Activated naive CD4-positive, alpha-beta T cell treated with anti-CD3 and anti-CD28 coated beads, Interleukin-2, amount 50 U/mL, for 16 hours (primary cell): ENCODE measurements at regions not wholly inside any gene's neighbourhood (a gene's known extent, or its start where the extent isn't known, plus 50 kb on each side); places are given as distances from the start of the nearest gene placed in this dataset.
A peak's percentile ranks its signal among the peaks of the same experiment; 100 is the strongest.
"Not testable (repeated sequence)": the region's sequence is repeated elsewhere in the genome, so short reads cannot be mapped to it uniquely, and the experiment has no call there.

Source experiments
- DNase-seq: peaks from one replicate; pipeline ENCODE4 v3.0.0-alpha.2; 2020

DNA sequence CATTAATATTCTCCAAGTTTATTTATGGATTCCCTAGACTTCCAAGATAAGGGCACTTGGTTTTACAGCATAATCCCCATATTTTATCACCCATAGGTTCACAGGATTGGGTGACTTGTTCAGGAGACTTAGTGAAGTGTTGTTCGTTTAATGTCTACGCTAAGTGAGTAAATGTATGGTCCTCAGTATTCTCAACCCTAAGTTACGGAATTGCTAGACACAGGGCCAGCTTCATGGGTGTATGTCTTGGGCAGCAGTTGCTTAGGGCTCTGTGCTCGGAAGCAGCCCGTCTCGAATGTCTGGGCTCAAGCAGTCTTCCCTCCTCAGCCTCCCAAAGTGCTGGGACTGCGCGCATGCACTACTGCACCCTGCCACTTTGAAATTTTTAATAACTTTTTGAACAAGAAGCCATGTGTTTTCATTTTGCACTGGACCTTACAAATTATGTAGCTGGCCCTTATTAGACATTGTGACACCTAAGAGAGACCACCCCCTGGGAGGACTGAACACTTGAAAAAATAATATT is 91.5 kb upstream of the ZNF217 start:
- DNase-seq = no peak

DNA sequence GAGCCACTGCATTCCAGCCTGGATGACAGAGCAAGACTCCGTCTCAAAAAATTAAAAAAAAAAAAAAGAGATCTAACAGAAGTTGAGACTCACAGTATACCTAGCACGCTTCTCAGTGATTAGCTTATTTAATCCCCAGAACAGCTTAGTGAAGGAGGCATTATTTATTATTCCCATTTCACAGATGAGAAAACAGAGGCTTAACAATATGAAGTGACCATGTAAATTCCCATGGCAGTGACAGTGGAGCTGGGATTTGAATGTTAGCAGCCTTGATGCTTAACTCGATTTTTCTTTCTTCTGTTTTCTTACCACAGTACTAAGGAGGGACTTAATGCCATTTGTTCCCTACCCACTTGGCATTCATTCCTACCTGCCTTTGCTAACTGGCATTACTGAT is 89.9 kb upstream of the ZNF217 start:
- no peak for DNase-seq

DNA sequence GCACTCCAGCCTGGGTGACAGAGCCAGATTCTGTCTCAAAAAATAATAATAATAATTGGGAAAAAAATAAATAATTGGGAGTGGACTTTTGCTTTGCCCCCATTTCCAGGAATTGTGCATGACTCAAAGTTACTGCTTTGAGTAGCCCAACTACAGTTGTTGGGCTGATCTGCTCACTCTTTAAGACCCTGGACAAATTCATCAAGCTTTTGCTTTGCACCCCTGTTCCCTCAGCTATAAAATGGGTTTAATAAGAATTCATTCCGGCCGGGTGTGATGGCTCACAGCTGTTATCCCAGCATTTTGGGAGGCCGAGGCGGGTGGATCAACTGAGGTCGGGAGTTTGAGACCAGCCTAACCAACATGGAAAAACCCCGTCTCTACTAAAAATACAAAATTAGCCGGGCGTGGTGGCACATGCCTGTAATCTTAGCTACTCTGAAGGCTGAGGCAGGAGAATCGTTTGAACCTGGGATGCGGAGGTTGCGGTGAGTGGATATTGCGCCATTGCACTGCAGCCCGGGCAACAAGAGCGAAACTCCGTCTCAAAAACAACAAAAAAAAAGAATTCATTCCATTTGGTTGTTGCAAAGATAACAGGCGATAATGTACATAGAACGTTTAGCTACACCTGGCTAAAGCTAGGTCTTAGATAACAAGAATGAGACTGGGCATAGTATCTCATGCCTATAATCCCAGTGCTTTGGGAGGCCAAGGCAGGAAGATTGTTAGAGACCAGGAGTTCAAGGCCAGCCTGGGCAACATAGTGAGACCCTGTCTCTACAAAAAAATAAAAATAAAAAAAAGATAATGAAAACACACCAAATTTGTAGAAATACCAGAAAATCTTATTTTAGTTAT is 87.9 kb upstream of the ZNF217 start:
- DNase-seq = no peak

DNA sequence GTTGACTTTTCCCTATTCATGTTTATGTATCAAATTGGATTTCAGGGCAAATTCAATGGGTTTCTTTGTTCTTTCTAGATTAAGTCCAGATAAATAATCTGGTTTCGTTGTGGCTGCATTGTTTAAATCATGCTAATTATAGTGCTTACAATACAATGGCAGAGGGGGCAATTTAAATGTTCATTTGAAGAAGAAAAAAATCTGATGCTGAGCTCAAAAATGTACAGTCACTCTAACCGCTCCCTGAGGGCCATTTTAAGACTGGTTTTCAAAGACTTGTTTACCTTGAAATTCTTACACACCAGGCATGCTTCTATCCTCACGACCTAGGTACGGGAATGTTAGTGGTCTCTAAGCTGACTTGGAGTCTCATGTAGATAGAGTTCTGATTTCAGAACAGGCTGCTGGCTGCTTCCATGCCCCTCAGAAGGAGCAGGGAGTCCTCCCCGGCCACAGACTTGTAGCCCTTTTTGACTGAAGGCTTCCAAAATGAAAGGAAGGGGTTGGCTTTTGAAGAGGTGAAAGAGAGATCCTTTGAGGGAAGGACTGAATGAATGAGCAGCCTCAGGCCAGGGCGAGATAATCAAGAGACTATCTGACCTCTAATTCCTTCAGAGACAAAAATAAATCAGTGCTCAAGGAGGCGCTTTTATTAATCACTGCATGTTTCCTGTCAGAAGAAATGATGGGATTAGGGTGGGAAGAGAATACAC is 86.1 kb upstream of the ZNF217 start:
- DNase-seq = no peak

DNA sequence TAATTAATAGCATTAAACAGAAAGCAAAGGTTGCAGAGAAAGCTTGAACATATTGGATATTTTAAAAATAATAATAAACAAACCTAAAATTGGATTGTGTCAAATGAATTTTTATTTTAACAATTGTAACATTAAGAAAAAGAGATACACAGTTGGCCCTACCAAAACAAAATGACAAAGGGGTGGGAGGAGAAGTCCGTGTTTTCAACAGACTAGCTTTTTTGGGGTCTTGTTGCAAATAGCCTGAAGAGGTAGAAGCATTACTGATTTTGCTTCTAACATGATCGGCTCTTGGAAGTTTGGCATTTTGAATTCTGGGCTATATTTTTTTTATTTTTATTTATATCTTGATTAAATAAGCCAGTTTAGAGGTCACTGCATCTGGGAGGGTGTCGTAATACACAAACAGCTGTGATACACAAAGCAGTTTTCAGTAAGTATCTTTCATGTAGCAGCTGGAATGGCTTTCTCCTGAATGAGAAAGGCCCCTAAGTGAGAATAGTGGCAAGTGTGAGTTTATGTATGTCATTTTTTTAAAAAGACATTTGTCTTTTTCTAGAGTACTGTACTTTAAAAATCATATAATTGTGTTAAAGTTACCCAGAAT is 85.5 kb upstream of the ZNF217 start:
- no peak for DNase-seq

DNA sequence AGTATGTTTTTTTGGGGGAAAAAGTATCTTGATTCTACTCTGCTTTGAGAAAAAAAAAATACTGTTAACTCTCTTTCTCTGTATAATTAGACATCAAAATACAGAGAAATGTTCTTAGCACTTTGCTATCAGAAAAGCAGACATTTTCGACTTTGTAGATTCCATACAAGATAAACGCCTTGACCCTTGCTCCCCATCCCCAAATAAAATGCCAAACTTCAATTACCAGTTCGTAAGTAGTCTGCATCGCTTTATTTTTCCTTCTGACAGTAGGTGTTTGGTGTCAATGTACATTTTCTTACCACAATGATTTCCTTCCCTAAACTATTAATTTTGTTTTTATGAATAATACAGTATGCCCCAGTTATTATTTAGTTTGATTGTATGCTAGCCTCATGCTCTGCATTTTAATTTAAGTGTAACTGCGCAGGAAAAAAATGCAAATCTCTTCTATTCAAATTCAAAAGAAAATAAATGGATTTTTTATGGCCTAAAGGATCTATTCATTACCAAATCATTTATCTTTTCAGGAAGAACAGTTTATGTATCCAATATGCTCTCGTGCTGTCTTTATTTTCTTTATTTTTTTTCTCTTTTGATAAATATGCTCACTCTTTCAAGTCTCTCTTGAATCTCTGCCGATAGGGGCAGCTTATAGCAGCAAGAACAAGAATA is 84.8 kb upstream of the ZNF217 start:
- no peak for DNase-seq

DNA sequence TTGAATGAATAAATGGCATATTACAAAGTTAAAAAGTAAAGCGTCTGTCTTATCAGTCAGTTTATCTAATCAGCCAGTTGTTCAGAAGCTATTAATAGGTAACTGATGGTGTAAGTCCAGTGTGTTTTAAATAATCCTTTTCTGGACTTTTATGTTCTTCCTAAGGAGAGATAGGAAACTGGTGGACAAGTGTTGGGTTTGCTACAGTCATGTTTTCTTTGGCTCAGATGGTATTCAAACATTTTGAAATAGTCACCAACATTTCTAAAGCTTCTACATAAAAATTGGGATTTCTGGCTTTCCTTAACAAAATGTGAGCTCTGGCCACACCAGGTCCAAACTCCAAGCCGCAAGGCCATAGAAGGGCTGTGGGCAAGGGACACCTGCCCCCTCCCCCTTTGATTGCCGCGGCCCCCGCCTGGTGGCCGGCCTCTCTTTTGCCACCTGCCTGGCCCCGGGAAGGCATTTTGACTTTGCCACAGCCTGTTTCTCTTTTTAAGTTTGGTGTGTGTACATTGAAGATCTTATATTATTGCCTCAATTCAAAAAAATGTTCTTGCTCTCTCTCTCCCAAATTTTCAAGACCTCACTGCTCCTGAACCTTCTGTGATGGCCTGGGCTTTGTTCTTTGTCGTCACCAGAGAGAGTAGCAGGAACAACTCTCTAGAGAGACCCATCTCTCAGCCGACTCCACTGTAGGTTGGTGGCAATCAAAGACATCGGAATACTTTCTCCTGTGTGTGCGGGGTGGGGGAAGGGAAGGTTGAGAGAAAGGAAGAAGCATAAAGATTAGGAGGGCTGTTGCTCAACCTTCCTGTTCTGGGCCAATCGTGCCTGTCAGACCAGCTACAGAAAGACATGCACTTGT is 84.0 kb upstream of the ZNF217 start:
- peak; percentile 23 for DNase-seq

DNA sequence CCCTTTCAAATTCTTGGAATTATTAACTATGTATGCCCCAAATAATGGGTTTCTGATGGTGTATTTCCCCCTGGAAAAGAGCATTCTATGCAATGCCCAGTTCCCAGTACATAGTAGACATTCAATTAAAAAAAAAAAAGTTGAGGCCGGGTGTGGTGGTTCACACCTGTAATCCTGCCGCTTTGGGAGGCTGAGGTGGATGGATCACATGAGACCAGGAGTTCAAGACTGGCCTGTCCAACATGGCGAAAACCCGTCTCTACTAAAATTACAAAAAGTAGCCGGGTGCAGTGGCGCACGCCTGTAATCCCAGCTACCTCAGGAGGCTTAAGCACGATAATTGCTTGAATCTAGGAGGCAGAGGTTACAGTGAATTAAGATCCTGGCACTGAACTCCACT is 83.3 kb upstream of the ZNF217 start:
- no peak for DNase-seq

DNA sequence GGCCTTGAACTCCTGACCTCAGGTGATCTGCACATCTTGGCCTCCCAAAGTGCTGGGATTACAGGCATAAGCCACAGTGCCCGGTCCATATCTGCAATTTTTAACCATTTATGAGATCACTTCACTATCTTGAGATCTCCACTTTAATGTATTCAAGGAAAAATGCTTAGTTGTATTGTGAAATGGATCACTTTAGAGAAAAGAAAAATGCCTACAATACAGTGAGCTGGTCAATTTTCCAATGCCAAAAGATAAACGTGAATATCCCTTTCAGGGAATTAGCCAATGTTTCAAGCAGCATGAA is 82.8 kb upstream of the ZNF217 start:
- DNase-seq = no peak

DNA sequence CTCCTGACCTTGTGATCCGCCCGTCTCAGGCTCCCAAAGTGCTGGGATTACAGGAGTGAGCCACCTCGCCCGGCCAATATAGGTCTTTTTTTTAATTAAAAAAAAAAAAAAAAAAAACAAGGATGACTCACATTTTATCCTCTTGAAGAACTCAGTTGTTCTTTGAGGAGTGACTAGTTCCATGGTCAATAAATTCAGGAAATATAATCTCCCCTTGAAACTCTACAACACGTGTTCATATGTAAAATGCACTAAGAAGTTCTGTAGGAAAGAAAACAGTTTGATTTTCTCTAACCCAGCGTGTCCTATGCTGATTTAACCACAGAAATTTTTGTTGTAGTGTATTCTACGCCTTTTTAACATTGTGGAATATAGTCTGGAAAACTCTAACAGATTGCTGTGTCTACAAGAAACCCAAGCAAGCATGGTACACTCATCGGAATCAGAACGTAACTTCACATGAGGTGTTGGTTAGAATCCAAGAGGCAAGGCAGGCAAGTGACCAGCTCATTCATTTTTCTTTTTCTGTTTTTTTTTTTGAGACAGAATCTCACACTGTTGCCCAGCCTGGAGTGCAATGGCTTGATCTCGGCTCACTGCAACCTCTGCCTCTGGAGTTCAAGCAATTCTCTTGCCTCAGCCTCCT is 79.0 kb upstream of the ZNF217 start:
- no peak for DNase-seq

DNA sequence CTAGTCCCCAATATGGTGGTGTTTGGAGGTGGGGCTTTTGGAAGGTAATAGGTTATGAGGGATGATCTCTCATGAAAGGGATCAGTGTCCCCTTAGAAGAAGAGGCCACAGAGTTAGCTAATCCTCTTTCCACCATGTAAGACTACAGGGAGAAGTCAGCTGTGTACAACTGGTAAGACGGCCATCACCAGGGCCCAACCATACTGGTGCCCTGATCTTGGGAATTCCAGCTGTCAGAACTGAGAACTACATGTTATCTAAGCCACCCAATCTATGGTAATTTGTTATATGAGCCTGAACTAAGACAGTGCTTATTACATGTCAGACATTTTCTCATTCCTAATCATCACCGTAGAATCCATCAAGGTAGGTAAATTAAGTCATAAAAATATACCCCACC is 77.7 kb upstream of the ZNF217 start:
- no peak for DNase-seq

DNA sequence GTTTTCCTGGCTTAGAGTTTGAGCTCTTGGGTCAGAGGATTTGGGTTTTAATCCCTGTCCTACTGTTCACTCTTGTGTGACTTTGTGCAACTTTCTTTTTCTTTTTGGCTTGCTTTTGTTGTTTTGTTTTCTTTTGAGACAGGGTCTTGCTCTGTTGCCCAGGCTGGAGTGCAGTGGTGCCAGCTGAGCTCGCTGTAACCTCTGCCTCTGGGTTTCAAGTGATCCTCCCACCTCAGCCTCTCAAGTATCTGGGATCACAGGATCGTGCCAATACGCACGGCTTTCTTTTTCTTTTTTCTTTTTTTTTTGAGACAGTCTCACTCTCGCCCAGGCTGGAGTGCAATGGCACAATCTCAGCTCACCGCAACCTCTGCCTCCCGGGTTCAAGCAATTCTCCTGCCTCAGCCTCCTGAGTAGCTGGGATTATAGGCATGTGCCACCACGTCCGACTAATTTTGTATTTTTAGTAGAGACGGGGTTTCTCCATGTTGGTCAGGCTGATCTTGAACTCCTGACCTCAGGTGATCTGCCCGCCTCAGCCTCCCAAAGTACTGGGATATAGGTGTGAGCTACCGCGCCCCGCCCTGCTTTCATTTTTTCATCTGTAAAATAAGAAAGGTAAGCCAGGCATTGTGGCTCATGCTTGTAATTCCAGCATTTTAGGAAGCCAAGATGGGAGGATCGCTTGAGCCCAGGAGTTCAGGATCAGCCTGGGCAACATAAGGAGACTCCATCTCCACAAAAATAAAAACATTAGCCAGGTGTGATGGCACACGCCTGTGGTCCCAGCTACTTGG is 76.1 kb upstream of the ZNF217 start:
- DNase-seq = not testable (repeated sequence)

DNA sequence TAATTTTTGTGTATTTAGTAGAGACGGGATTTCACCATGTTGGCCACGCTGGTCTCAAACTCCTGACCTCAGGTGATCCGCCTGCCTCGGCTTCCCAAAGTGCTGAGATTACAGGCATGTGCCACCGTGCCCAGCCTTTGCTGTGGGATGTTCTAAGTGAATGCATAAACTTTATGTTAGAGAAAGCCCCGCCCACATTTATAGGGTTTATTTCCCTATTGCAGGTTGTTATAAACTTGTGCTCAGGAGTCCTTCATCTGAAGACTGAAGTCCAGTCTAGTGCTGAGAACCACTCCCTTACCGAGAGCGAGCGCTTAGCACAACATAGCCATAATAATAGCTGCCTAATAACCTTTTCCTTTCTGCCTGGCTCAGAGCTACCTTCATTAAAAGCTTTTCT is 75.4 kb upstream of the ZNF217 start:
- no peak for DNase-seq

DNA sequence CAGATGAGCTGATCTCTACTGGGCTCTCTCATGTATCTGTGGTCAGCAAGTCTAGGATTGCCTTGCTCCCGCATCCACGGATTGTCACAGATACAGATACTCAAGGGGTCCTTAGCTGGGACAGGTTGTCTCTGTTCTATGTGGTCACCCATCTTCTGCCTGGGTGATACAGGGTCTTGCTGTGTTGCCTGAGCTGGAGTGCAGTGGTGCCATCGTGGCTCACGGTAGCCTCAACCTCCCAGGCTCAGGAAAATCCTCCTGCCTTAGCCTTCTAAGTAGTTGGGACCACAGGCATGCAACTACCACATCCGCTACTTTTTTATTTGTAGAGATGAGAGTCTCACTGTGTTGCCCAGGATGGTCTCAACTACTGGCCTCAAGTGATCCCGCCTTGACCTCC is 72.5 kb upstream of the ZNF217 start:
- DNase-seq = no peak

DNA sequence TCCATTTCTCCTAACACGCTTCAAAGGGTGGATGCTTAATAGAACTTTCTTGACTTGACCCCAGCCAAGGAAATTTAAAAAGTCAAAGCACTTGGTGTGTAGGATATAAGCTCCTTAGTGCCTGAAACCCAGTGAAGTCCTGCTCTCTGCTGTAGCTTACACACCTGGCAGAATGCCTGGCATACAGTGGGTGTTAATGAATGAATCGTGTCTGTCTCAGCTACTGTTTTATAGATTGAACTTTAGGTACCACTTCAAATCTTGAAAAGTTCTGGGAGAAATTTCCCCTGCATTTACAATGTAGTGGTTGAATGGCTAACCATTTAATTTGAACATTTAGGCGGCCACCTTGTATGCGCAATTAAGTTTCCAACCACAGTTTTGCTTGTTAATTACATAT is 70.5 kb upstream of the ZNF217 start:
- DNase-seq = no peak

DNA sequence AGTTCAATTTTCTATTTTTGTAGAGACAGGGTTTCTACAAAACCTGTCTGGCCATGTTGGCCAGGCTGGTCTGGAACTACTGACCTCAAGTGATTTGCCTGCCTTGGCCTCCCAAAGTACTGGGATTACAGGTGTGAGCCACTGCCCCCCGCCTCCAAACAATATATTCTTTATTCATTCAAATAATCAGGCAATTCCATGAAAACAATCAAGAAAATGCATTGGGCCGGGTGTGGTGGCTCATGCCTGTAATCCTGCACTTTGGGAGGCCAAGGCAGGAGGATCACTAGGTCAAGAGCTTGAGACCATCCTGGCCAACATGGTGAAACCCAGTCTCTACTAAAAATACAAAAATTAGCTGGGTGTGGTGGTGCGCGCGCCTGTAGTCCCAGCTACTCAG is 69.9 kb upstream of the ZNF217 start:
- DNase-seq = not testable (repeated sequence)

DNA sequence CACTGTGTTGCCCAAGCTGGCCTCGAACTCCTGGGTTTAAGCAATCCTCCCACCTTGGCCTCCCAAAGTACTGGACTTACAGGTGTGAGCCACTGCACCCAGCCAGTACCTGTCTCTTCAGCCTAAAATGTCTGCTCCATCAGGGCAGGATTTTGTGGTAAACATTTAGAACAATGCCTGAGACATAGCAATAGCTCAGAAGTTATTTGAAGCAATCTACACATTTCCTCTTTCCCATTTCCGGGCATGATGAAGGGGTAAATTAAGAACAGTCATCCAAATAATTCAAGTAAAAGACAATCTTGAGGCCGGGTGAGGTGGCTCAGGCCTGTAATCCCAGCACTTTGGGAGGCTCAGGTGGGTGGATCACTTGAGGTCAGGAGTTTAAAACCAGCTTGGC is 69.0 kb upstream of the ZNF217 start:
- no peak for DNase-seq

DNA sequence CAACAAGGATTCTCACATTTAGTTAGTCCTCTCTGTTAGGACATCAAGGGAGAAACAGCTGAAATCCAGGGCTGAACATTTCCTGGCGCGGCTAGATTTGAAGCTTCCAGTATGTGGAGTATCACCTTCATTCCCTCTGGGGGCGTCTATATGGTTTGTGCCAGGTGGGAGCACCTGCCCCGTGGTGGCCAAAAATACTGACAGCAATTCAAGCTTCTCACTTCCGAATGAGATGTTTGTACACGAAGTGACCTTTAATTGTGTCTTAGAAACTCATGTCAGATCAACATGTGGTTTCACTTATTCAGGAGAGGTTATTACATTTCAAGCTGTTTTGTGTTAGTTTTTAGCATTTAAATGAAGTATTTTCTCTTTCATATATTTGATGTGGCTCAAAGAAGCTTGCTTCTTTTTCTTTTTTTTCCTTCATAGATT is 67.3 kb upstream of the ZNF217 start:
- no peak for DNase-seq

DNA sequence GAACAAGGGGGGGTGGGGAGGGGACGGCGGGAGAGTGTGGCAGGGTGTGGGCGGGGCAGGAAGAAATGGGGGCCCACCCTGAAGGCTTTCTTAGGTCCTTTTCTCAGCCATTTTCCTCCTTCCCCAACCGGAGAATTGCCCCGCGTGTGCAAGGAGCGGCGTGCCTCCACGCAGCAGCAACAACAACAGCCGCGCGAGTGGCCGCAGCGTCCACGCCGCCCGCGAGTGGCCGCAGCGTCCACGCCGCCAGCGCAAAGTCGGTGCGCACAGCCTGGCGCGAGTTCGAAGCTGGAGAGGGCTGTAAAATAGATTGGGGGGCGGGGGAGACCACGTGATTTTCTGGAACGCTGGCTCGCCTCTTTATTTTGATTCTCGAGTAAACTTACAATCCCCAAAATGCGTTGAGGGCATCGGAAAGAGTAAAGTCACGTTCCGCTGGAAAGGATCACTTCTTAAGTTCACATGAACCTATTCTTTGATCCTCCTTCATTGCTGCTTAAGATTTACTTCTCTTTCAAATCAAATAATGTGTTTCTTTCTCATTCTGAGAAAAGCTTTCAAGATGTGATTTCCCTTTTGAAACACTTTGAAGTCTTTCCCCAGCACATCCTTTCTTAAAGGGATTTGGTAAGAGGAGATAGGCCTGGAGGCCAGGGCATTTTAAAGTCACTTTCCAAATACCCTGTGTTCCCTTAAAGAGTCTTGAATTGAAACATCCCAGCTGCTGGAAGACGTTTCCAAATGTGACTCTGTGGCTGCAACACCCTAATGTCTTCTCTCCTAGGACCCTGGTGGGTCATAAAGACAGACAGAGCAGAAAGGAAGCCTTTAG is 66.7 kb upstream of the ZNF217 start:
- DNase-seq = peak; percentile 55

DNA sequence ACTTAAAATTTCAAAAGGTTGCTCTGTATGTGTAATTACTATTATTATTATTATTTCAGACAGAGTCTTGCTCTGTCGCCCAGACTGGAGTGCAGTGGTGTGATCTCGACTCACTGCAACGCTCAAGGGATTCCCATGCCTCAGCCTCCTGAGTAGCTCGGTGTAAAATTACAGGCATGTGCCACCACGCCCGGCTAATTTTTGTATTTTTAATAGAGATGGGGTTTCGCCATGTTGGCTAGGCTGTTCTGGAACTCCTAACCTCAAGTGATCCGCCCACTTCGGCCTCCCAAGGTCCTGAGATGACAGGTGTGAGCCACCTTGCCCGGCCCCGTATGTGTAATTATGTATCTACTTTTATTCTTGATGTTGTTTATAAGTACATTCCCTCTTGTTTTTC is 65.3 kb upstream of the ZNF217 start:
- DNase-seq = no peak
